Epithelial cell of proximal tubule (primary cell): ENCODE measurements at regions not wholly inside any gene's neighbourhood (a gene's known extent, or its start where the extent isn't known, plus 50 kb on each side); places are given as distances from the start of the nearest gene placed in this dataset.
"Not testable (repeated sequence)": the region's sequence is repeated elsewhere in the genome, so short reads cannot be mapped to it uniquely, and the experiment has no call there.

Experiments
- DNase-seq: peaks from one replicate; pipeline ENCODE4 v3.0.0-alpha.2; 2011; ENCODE audit warnings: low read depth
- H3K4me3 ChIP-seq: 2 replicates; pipeline ENCODE4 v1.5.1; 2011; ENCODE audit warnings: low read depth, mild to moderate bottlenecking, low read length
- TF ChIP-seq, protein P1 (sequence below): conservative IDR thresholded peaks from 2 replicates; pipeline ENCODE4 v1.5.1; 2012; ENCODE audit warnings: low read depth, mild to moderate bottlenecking, low read length

DNA sequence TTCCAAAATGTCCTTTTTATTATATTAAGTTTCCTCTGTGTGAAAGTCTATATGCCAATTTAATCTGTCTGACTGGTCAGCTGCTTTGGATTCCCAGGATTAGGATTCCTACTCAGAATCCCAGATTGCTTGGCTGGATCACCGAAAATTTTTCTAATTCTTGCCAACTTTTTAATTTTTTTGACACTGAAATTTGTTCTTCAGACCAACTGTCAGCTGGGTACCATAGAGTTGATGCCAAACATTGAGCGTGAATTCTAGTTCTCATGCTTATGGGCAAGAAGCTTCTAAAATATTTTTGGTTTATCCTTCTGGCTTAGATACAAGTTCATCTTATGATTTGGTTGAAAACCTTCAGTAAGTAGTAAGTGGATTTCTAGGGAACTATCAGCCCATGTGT is 1611.4 kb upstream of the FLRT2 start:
- H3K4me3 ChIP-seq: no peak overlapping the region
- no peak for DNase-seq
- TF ChIP-seq, protein P1, sequence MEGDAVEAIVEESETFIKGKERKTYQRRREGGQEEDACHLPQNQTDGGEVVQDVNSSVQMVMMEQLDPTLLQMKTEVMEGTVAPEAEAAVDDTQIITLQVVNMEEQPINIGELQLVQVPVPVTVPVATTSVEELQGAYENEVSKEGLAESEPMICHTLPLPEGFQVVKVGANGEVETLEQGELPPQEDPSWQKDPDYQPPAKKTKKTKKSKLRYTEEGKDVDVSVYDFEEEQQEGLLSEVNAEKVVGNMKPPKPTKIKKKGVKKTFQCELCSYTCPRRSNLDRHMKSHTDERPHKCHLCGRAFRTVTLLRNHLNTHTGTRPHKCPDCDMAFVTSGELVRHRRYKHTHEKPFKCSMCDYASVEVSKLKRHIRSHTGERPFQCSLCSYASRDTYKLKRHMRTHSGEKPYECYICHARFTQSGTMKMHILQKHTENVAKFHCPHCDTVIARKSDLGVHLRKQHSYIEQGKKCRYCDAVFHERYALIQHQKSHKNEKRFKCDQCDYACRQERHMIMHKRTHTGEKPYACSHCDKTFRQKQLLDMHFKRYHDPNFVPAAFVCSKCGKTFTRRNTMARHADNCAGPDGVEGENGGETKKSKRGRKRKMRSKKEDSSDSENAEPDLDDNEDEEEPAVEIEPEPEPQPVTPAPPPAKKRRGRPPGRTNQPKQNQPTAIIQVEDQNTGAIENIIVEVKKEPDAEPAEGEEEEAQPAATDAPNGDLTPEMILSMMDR: no peak

DNA sequence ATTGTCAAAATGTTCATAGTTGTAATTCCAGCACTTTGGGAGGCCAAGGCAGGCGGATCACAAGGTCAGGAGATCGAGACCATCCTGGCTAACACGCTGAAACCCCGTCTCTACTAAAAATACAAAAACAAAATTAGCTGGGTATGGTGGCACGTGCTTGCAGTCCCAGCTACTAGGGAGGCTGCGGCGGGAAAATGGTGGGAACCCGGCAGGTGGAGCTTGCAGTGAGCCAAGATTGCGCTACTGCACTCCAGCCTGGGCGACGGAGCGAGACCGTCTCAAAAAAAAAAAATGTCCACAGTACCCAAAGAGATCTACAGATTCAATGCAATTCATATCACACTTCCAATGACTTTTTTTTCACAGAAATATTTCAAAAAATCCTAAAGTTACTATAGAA is 1610.3 kb upstream of the FLRT2 start:
- H3K4me3 ChIP-seq, DNase-seq: not testable (repeated sequence)

DNA sequence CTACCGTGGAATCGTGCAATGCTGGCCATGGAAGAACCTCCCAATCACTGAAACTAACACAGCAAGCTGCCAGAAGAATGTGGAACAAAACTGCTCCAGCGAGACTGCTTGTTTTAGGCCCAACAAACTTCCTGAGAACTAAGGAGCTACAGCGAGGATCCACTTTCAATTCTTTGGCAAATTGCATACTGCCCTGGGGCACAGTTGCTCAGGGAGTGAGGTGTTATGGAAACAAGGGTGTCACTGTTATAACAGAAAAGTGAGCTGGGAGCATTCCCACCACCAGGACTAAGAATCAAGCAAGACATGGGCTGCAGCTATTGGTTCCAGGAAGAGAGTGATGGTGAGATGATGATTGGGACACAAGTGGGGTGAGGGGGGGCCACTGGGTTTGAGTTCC is 1606.1 kb upstream of the FLRT2 start:
- TF ChIP-seq, protein P1: no peak
- no peak overlapping the region for H3K4me3 ChIP-seq
- DNase-seq: no peak

DNA sequence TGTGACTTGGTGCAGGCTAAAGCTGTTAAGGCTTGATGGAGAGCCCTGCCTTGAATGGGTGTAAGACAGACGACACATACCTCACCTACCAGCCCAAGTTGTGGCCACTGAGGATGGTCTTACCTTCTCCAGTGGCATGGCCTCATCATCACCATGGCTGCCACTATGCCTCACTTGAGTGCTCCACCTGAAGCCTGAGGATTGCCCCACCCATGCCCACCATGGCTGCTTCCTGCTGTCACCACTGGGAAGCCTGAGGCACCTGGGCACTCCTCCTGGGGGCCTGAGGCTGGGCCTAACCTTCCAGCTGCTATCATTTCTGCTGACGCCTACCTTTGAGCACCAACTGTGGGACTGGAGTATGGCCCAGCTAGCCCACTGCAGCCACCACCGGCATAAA is 1605.7 kb upstream of the FLRT2 start:
- TF ChIP-seq, protein P1: no peak
- no peak for DNase-seq
- H3K4me3 ChIP-seq: no peak overlapping the region

DNA sequence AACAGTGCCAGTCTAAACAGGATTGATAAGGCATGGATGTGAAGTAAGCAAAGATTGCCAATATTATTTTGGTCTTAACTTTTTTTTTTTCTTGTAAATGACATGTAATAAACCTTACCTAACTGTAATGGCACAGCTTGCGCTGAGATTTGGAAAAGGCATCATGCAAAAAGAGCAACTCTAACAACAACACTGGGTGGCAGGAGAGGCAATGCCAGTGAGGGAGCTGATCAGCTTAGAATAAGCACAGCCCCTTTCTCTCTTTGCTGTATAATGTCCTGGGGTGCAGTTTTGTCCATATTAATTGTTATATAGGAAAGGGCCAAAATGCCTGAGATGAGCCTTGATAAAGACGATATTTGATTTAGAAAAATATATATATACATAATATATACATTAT is 1589.7 kb upstream of the FLRT2 start:
- no peak for DNase-seq
- TF ChIP-seq, protein P1: no peak
- H3K4me3 ChIP-seq: no peak overlapping the region

DNA sequence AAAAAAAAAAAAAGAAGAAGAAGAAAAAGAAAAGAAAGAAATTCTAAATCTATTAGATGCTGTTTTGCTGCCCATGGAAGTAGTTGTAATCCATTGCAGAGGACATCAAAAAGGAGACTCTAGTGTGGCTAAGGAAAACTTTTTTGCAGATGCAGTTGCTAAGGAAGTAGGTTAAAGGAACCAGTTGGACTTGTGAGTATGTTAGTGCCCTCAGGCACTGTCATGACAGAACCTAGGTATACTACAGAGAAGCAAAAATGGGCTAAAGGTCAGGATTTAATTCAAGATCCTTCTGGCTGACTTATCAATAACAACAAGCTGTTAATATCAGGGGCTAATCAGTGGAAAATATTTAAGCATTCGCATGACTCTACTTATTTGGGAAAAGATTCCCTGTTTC is 1571.6 kb upstream of the FLRT2 start:
- H3K4me3 ChIP-seq: no peak overlapping the region
- no peak for DNase-seq
- TF ChIP-seq, protein P1: no peak

DNA sequence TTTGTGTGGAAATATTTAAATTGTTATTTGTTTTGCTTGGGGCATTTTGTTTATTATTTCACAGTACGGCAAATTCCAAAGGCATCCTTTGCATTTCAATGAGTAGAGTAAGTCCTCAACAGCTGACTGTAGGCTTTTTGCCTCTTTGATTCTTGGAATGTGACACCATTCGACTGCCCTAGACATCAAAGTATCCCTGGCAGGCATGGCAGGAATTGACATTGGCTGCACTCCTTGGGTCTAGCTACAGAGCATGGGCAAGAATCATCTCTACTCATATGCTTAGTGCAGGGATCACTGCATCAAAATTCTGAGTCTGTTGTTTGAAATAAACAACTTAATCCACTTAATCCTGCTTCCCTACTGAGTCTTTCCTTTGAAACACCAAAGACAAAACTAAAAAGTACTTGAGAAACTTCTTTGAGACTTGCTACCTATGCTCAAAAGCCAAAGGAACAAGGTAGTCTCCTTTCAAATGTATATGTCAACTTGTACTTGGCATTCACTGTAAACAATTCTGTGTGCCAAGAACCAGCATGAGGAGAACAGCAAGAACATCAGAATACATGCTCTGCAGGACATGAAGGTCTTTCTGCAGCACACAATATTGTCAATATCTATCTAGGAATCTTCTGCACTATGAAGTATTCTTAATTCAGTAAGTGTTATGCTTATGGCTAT is 1569.0 kb upstream of the FLRT2 start:
- no peak overlapping the region for H3K4me3 ChIP-seq
- TF ChIP-seq, protein P1: no peak
- DNase-seq: no peak
